HG02759 (cell line): ENCODE measurements at regions not wholly inside any gene's neighbourhood (a gene's known extent, or its start where the extent isn't known, plus 50 kb on each side); places are given as distances from the start of the nearest gene placed in this dataset.
A peak's percentile ranks its signal among the peaks of the same experiment; 100 is the strongest.

Experiments used
- ATAC-seq: cut with Tn5 transposase; IDR thresholded peaks from one replicate; pipeline ENCODE4 v1.9.1; 2021; ENCODE audit warnings: mild to moderate bottlenecking, moderate library complexity; ENCODE audit not compliant: unreplicated experiment

DNA sequence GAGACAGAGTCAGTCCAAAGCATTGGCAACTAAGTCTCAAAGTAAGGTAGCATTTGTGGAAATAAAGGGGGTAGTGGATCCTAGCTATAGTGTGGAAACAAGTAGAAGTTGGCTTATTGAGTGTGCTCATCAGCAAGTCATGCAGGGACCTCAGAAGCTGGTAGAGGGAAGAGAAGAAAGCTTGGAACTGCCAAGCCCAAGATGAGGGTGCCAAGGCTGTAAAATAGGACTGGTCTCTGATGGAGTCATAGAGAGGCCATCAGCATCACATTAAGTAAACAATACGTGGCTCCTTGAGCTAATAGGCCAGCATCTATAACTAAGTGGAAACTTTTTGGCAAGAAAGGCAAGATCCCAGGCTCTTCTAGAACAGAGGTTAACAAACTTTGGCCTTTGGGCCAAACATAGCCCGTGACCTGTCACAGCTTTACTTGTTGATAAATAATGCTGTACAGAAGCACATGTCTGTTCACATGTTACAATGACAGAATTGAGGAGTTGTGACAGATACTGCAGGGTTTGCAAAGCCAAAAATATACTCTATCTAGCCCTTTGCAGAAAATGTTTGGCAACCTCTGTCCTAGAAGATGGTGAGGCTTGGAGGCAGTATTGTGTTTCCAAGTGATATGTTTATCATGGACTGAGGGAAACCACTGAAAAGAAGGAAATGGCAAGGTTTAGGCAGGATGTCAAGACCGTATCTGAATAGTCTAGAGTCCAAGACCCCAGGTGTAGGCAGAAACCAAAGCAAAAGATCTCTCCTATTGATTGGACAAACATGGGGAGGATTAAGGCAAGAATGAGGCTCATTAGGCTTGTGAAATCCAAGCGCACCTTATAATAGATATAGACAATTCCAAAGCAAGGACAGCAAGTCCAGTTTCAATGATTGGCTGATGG lies 62.5 kb upstream of the CD44 start:
- no peak for ATAC-seq

- peak; percentile 67 for ATAC-seq
Observed at GRCh38 chr11:35077709-35078469, 61.1 kb upstream of the CD44 start.

DNA sequence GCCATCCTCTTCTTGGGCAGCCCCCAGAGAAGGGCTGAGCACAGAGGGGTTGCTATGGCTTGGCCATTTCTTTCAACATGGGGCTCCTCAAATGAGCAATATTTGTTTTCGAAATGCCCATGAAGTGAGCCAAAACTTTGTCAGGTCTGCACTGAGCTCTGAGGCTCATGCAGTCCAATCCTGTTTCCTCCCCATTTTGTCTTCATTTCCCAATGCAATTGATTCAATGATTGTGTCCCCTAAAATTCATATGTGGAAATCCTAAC lies 60.6 kb upstream of the CD44 start:
- ATAC-seq, result no peak

DNA sequence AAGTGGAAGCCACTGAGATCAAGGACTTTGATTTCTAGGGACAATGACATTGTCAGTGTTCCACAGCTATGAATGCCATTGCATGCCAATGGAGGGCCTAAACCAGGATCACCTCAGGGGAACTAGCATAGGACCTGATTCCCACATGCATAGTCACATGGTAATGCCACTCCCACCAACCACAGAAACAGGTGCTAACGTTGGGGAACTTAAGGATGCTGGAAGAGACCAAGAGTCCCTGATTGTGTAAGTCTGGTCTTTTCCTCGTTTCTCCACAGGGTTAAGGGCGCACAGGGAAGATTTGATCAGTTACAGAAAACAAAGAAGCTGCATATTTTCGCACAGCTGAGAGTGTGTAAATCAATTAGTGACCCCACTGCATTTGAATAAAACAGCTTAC lies 59.4 kb upstream of the CD44 start:
- ATAC-seq, result no peak

DNA sequence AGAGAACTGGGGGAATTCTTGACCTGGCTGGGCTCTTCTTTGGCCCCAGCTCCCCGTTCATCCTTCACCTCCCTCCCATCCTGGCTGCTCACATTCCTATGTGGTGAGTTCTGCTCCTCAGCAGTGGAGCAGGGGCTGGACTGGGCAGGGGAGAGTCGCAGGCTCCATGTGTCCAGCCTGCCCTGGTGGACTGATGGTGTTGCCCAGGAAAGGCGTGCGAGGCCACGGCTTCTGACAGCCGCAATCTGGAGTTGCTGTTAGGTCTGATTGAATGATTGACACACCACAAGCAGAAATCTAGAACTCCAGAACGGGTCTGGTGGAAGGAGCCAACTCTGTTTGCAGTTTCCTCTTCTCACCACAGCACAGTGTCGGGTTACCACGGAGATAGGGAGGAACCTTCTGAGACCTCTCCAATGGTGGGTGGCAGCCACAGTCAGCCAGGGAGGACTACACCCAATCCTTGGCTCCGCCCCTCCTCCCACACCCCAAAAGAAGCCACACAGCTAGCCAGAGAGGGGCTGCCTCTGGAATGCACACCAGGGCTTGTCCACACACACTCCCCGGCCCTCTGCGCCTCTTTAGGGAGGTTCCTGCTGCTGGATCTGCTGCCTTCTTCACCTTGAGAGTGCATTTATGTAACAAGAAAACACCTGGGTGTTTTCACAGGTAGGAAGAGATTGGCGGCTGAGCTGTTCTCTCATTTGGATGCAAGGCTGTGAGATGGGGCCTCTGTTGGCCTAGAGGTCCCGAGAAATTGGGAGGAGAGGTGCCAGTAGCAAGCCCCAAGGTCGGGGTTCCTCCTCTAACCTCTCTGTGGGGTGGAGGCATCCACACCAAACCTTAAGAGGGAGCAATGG lies 56.4 kb upstream of the CD44 start:
- peak; percentile 74 for ATAC-seq

DNA sequence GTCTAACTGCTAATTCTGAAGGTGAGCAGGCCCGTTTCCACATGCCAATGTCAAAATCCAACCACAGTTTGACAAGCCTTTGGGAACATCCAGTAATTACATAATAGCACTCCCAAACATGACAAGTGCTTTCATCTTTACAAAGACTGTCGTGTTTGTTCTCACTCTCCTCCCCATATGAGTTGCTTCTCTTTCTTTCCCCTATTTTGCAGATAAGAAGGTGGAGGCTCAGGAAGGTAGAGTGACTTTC lies 55.9 kb upstream of the CD44 start:
- no peak for ATAC-seq

DNA sequence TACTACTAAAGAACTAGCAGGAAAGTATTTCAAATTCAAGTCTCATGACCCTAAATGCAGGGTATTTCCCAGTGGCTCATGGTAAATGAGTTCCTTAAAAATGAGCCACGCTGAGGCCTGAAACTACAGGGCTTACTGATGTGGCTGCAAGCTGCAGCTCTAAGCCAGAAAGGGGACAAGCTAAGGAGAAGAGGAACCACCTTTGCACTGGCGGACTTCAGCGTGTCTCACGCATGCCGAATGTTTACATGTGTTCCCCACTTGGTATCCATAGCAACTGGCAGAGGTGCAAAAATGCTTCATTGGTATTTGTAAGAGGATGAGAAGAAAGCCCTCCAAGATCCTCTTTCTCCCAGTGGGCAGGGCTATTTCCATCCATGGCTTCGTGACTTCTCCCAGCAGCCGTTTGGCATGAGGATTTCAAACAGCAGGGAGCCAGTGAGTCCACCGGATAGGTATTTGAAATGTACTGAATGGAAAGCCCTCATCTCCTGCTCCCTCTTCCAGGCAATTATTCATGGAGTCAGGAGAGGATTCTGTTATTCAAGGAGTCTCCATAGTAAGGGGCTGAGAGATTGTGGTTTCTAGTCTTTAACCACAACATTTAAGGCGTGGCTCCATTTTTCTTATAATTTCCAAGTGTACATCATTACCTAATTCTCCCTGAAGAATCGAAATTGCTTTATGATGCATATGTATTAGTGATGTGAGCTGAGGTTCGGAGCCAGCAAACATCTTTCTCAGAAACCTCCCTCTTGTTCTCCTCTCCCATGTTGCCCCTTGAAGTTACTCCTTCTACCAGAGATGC lies 55.3 kb upstream of the CD44 start:
- peak; percentile 69 for ATAC-seq

GRCh38 chr11:35084817-35085440 lies 54.0 kb upstream of the CD44 start:
- ATAC-seq, result no peak

DNA sequence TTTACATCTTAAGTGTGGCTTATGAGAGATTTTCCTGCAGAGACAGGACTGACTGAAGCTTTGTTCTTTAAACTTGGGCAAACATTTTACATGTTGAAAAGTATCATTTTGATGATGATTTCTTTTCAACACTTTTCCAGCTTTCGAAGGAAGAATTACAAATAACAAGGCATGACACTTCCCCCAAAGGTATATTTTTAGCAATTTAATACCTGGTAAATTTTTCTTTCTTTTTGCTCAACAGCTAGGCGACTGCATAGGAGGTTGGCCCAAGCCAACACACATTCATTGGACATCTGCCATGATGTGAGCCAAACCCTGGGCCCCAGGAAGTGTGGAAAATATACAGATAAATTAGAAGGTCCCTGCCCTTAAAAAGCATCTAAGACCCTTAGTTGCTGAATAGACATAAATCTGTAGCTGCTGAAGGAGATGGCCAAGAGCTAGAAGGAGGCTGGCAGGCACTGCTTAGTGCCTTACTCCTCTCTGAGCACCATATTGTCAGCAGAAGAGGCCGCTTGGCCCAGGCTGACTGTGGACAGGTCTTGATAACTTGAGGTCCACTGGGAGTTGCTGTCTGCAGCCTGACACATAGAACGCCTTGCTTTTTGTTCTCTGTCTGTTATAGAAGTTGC lies 53.3 kb upstream of the CD44 start:
- no peak for ATAC-seq

GRCh38 chr11:35087648-35088047 lies 51.3 kb upstream of the CD44 start:
- no peak for ATAC-seq

- no peak for ATAC-seq
Observed at GRCh38 chr11:35088226-35088625, 50.7 kb upstream of the CD44 start.

GRCh38 chr11:35088676-35089075 lies 50.3 kb upstream of the CD44 start:
- ATAC-seq, result no peak
